ENCODE measurements at regions not wholly inside any gene's neighbourhood (a gene's known extent, or its start where the extent isn't known, plus 50 kb on each side); places are given as distances from the start of the nearest gene placed in this dataset.

- DNase-seq (ENCODE audit: extremely low spot score) = no peak
- POLR2A ChIA-PET = no interaction called here
Observed at GRCh38 chr1:185627761-185628501, 106.3 kb upstream of the HMCN1 start.

GRCh38 chr1:185627171-185627570, 107.0 kb upstream of the HMCN1 start:
- no peak for DNase-seq (ENCODE audit: extremely low spot score)
- no peak for TF ChIP-seq L3MBTL2 (conservative IDR thresholded peaks at IDR 0.05)
- TF ChIP-seq TARDBP (IDR thresholded peaks at IDR 0.05) = no peak
- no peak for TF ChIP-seq PKNOX1 (IDR thresholded peaks at IDR 0.05)
- no peak for TF ChIP-seq ARNT (IDR thresholded peaks at IDR 0.05)
- no peak for TF ChIP-seq HDGF (IDR thresholded peaks at IDR 0.05; ENCODE audit: borderline replicate concordance)
- no peak for TF ChIP-seq BHLHE40 (IDR thresholded peaks at IDR 0.05; ENCODE audit: borderline replicate concordance)
- ChIA-PET POLR2A (no interaction called here), CTCF (no interaction called here)

More at GRCh38 chr1:185627761-185628501, 106.3 kb upstream of the HMCN1 start:
- TF ChIP-seq BHLHE40 (IDR thresholded peaks at IDR 0.05; ENCODE audit: borderline replicate concordance) (no peak), TARDBP (IDR thresholded peaks at IDR 0.05) (no peak), FOXM1 (IDR thresholded peaks at IDR 0.05; ENCODE audit: borderline replicate concordance) (no peak)
- CTCF ChIA-PET = no interaction called here

- ChIA-PET POLR2A (no interaction called here), CTCF (no interaction called here)
- TF ChIP-seq LEF1 (IDR thresholded peaks at IDR 0.05; ENCODE audit: borderline replicate concordance) (no peak), ZNF384 (IDR thresholded peaks at IDR 0.05) (no peak), BHLHE40 (IDR thresholded peaks at IDR 0.05; ENCODE audit: borderline replicate concordance) (no peak), ELF4 (IDR thresholded peaks at IDR 0.05) (no peak)
- DNase-seq (ENCODE audit: extremely low spot score) = no peak
Observed at GRCh38 chr1:185626344-185626743, 107.8 kb upstream of the HMCN1 start.

GRCh38 chr1:185610954-185611353, 123.2 kb upstream of the HMCN1 start:
- no peak for DNase-seq (ENCODE audit: extremely low spot score)
- ChIA-PET CTCF (interaction anchor here (0.7 kb wide), 1 partner anchor 37 kb away, joined by 7 read pairs; no protein-coding TSS in a partner anchor), POLR2A (no interaction called here)
- TF ChIP-seq L3MBTL2 (conservative IDR thresholded peaks at IDR 0.05) (no peak), ELF4 (IDR thresholded peaks at IDR 0.05) (no peak), LEF1 (IDR thresholded peaks at IDR 0.05; ENCODE audit: borderline replicate concordance) (no peak), FOXM1 (IDR thresholded peaks at IDR 0.05; ENCODE audit: borderline replicate concordance) (no peak), FOXK2 (IDR thresholded peaks at IDR 0.05) (no peak), CTBP1 (IDR thresholded peaks at IDR 0.05; ENCODE audit: borderline replicate concordance) (no peak)

GRCh38 chr1:185608177-185608576, 126.0 kb upstream of the HMCN1 start:
- DNase-seq (ENCODE audit: extremely low spot score) = no peak
- CTCF ChIA-PET = no interaction called here

GRCh38 chr1:185603158-185603557, 131.0 kb upstream of the HMCN1 start:
- DNase-seq (ENCODE audit: extremely low spot score) = no peak
- CTCF ChIA-PET = no interaction called here
- POLR2A ChIA-PET = no interaction called here
- no peak for TF ChIP-seq FOXA1 (IDR thresholded peaks at IDR 0.05)
- no peak for TF ChIP-seq LEF1 (IDR thresholded peaks at IDR 0.05; ENCODE audit: borderline replicate concordance)
- TF ChIP-seq ARNT (IDR thresholded peaks at IDR 0.05) = no peak
- no peak for TF ChIP-seq L3MBTL2 (conservative IDR thresholded peaks at IDR 0.05)
- TF ChIP-seq FOXK2 (IDR thresholded peaks at IDR 0.05) = no peak
- TF ChIP-seq BHLHE40 (IDR thresholded peaks at IDR 0.05; ENCODE audit: borderline replicate concordance) = no peak
- TF ChIP-seq ELF4 (IDR thresholded peaks at IDR 0.05) = no peak
- no peak for TF ChIP-seq NFRKB (IDR thresholded peaks at IDR 0.05)
- TF ChIP-seq PKNOX1 (IDR thresholded peaks at IDR 0.05) = no peak
- no peak for TF ChIP-seq SUZ12 (IDR thresholded peaks at IDR 0.05)

More at GRCh38 chr1:185608177-185608576, 126.0 kb upstream of the HMCN1 start:
- TF ChIP-seq FOXK2 (IDR thresholded peaks at IDR 0.05) (no peak), NFRKB (IDR thresholded peaks at IDR 0.05) (no peak), TARDBP (IDR thresholded peaks at IDR 0.05) (no peak), L3MBTL2 (conservative IDR thresholded peaks at IDR 0.05) (no peak), ARNT (IDR thresholded peaks at IDR 0.05) (no peak), FOXM1 (IDR thresholded peaks at IDR 0.05; ENCODE audit: borderline replicate concordance) (no peak), ZNF384 (IDR thresholded peaks at IDR 0.05) (no peak)
- POLR2A ChIA-PET = no interaction called here

- TF ChIP-seq LEF1 (IDR thresholded peaks at IDR 0.05; ENCODE audit: borderline replicate concordance) (no peak), FOXM1 (IDR thresholded peaks at IDR 0.05; ENCODE audit: borderline replicate concordance) (no peak), NFRKB (IDR thresholded peaks at IDR 0.05) (no peak), PKNOX1 (IDR thresholded peaks at IDR 0.05) (no peak), SUZ12 (IDR thresholded peaks at IDR 0.05) (no peak), ELF4 (IDR thresholded peaks at IDR 0.05) (no peak)
- DNase-seq (ENCODE audit: extremely low spot score) = no peak
- ChIA-PET CTCF (no interaction called here), POLR2A (no interaction called here)
Observed at GRCh38 chr1:185601189-185601588, 133.0 kb upstream of the HMCN1 start.
